HS-5 (cell line): ENCODE measurements at regions not wholly inside any gene's neighbourhood (a gene's known extent, or its start where the extent isn't known, plus 50 kb on each side); places are given as distances from the start of the nearest gene placed in this dataset.
A peak's percentile ranks its signal among the peaks of the same experiment; 100 is the strongest.
"Not testable (repeated sequence)": the region's sequence is repeated elsewhere in the genome, so short reads cannot be mapped to it uniquely, and the experiment has no call there.

Experiments
- DNase-seq: peaks from one replicate; pipeline ENCODE4 v3.0.0-alpha.2; 2012; ENCODE audit warnings: low read depth

DNA sequence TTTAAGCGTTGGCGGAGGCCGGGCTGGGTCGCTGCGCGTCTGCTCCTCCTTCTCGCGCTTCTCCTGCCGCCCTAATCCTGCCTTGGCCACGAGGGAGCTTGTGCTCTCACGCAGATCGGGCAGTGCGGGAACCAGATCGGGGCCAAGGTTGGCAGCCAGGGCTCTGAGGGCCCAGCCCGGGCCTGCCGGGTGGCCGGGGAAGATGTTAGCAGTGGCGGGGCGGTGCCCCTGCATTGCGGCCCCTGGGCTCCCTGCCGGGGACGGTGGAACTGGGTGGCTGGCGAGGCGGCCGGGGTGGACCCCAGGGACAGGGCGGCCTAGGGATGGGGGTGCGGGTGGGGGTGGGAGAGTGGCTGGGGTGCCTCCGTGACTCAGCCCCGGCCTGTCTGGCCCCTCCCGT lies 297.4 kb downstream of the CACNA1B start:
- not testable (repeated sequence) for DNase-seq

DNA sequence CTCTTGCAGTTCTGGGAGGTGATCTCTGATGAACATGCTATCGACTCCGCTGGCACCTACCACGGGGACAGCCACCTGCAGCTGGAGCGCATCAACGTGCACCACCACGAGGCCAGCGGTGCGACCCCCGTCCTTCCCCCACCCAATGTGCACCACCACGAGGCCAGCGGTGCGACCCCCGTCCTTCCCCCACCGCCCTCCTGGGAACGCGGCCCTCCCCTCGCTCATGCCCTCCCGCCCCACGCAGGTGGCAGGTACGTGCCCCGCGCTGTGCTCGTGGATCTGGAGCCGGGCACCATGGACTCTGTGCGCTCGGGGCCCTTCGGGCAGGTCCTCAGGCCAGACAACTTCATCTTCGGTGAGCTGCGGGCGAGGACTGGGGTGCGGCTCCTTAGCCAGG lies 297.8 kb downstream of the CACNA1B start:
- DNase-seq, result not testable (repeated sequence)

DNA sequence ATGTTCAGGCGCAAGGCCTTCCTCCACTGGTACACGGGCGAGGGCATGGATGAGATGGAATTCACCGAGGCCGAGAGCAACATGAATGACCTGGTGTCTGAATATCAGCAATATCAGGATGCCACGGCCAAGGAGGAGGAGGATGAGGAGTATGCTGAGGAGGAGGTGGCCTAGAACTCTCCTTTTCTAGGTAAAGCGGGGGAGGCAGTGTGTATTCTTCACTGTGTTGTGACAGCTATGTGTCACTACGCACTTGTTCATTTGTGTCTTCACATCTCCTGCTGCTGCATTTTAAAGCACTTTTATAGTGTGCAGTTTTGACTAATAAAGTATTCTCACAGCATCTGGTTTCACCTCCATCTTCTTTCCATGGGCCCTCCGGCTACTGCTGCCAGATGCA lies 299.5 kb downstream of the CACNA1B start:
- DNase-seq, result not testable (repeated sequence)

DNA sequence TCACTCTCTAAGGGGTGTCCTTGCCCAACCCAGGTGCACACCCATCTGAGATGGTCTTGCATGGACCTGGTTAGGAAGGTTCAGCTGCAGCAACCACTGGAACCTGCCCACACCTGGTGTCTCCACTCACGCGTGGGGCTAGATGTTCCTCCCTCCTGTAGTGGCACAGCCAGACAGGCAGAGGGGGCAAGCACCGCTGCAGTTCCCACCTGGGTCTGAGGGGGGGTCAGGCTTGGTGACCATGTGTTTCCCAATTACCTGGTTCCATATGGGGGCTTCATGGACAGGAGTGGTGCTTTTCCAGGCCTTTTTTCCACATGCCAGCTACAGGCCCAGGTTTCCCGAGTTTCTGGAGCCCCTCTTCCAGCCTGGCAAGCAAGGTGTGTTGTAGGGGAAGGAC lies 301.4 kb downstream of the CACNA1B start:
- DNase-seq, result not testable (repeated sequence)

DNA sequence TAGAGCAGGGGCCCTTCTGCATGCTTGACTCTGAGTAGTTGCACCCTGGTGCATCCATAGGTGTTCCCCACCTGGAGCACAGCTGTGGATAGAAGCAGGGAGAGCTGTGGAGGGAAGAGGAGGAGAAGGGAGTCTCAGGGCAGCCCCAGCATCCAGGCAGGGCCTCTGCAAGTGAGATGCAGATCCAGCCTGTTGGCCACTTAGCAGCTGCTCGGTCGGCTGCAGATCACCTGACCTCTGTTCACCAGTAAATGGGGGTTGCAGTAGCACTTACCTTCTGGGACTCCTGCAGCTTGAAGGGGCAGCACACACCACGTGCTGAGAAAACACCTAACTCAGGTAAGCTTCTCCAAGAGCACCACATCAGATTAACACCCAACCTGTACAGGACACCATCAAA lies 302.1 kb downstream of the CACNA1B start:
- DNase-seq, result not testable (repeated sequence)

DNA sequence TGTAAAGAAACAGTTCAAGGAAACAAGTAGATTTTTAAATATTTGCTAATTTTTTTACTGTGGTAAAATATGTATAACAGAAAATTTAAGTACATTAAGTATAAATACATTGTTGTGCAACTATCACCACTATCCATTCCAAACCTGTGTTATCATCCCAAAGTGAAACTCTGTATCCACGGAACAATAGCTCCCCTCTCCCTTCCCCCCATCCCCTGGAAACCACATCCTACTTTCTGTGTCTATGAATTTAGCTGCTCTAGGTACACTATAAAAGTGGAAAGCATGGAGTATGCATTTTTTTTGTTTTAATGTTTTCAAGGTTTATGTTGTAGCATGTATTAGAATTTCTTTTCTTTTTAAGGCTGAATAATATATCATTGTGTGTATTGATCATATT lies 304.4 kb downstream of the CACNA1B start:
- DNase-seq, result peak; percentile 29

DNA sequence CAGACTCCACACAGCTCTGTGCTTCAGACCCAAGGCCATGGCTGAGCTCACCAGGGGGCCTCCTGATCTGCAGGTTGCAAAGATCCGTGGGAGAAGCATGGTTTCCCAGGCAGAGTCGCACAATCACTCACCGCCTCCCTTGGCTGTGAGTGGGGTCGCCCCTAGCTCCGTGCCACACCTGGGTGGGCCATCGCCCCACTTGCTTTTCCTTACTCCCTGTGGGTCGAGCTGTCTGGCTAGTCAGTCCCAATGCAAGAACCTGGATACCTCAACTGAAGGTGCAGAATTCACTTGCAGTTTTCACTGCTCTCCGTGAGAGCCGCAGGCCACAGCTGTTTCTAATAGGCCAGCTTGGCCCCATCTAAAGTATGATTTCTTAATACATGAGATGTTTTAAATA lies 319.6 kb downstream of the CACNA1B start:
- not testable (repeated sequence) for DNase-seq

DNA sequence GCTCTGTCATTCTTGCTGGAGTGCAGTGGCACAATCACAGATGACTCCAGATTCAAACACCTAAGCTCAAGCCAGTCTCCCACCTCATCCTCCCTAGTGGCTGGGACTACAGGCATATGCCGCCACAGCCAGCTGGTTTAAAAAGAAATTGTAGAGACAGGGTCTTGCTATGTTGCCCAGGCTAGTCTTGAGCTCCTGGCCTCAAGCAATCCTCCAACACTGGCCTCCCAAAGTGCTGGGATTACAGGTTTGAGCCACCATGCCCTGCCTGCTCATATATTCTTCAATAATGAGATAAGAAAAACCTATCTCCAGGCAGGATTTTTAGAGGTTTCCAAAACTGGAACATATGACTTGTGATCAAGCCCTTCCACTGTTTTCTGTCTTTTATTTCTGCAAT lies 321.4 kb downstream of the CACNA1B start:
- not testable (repeated sequence) for DNase-seq

DNA sequence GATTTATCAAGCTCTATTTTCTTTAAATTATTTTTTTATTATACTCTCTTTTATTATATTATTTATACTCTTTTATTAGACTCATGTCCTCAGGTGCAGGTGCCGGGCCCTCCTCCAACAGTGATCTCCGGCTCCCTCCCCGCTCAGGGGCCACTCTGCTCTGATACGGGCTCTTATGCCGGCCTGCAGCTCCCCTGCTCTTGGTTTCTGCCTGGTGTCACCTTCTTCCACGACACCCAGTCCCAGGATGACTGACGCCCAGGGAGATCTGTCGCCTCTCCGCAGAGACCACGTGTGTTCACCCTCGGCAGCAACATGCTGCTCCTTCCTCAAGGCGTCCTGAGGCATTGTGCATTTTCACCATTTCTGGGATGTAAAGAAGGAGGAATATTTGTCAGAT lies 322.3 kb downstream of the CACNA1B start:
- DNase-seq, result not testable (repeated sequence)

DNA sequence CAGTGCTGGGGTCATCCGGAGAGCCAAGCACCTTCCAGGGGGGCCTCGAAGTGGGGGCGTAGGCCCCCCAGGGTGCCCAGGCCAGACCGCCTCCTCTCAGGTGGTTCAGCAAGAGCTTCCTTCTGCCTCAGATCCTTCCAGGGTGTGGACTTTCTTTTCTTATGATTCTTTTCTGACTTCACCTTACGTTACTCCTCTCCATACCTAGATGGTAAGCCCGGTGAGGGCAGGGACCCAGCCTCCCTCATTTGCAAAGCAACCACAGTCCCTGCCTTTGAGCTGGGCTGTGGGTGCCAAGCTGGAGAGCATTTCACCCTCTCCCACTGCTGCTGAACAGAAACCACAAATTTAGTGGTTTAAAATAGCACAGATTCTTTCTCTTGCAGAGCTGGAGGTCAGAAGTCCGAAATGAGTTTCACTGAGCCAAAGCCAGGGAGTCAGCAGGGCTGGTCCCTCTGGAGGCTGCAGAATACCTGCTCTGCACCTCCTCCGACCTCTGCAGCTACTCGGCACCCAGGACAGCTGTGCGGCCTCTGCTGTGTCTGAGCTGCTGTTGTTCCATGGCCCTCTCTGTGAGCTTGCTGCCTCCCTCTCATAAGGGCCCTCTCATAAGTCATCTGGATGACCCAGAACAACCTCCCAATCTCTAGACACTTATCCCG lies 323.0 kb downstream of the CACNA1B start:
- not testable (repeated sequence) for DNase-seq

DNA sequence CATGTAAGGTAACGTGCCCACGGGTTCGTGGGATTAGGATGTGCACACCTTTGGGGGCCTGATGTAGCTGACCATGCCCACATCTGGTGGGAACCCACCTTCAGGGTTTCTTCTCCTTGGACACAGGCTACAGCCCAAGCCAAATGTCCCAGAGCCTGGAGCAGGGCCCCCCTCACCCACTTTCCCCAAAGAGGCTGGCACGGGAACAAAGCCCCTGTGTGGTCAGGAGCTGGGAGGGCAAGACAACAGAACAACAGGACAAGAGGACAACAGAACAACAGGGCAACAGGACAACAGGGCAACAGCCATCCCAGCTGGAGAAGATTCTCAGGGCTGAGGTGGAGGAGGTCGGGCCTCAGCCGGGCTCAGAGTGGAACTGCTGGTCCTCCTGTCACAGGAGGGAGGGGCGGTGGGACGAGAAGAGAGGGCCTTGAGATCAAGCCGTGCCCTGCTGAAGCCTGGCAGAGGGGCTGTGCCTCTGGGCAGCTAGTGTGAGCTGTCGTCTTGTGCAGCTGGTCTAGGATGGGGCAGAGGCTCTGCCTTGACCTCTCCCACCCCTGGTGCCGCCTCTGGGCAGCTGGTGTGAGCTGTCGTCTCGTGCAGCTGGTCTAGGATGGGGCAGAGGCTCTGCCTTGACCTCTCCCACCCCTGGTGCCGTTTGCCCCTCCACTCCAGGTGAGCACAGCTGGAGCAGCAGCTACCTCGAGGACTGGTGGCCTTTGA lies 323.7 kb downstream of the CACNA1B start:
- DNase-seq, result not testable (repeated sequence)

DNA sequence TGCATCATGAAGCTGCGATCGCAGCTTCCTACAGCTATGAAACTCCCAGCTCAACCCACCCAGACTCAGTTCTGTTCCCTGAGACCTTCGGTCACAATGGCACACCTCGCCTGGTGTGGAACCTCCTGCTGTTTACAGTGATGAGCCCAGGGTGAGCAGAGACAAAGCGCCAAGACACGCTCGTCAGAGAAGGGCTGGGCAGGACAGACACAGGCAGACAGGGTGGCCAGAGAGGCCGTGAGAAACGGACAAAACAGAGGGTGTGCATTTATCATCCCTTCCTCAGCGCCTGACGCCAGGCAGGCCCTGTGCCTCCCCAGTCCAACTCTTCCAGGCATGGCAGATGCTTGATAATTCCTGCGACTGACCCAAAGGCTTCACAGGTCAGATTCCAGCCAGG lies 324.5 kb downstream of the CACNA1B start:
- DNase-seq, result not testable (repeated sequence)

DNA sequence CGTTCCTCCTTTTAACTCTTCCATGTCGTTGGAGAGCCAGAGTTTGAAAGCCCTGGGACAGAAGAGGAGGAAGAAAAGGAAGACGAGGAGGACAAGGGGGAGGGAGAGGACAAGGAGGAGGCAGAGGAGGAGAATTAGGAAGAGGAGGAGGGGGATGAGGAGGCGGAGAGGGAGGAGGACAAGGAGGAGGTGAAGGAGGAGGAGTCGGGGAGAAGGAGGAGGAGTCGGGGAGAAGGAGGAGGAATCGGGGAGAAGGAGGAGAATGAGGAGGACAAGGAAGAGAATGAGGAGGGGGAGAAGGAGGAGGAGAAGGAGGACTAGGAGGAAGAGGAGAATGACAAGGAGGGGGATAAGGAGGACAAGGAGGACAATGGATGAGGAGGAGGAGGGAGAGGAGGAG lies 325.7 kb downstream of the CACNA1B start:
- DNase-seq, result not testable (repeated sequence)

DNA sequence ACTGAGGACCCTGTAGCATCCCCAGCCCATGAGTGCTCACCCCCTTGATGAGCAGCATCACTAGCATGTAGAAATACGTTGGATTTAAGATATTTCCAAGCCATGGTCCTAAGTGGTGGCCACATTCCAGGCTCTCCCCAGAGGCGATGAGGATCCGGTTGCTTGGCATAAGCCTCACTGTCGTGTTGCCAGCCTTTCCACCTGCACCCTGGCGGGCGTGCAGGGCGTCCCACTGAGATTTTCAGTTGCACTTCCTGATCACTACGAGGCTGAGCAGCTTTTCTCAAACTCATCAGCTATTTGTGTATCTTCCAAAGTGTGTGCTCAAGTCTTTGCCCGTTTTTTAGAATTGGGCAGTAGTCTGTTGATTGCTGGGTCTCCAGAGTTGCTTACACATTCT lies 326.3 kb downstream of the CACNA1B start:
- DNase-seq, result not testable (repeated sequence)

DNA sequence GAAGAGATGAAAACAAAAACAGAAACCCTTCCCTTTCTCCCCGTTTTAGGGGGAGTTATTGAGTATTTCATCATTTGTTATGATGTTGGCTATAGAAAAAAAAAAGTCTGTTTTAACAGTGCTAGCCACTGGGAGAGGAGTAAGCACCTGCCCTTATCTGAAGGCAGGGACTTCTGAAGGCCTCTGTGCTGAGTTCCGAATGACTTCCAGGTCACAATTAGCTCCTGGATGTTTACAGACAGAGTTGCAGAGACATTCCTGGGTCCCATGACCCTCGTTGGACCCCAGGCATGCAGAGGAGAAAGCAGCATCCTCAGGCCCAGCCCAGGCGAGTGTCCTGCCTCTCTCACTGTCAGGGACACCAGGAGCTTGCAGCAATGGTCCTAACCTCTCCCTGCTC lies 328.5 kb downstream of the CACNA1B start:
- DNase-seq, result not testable (repeated sequence)

DNA sequence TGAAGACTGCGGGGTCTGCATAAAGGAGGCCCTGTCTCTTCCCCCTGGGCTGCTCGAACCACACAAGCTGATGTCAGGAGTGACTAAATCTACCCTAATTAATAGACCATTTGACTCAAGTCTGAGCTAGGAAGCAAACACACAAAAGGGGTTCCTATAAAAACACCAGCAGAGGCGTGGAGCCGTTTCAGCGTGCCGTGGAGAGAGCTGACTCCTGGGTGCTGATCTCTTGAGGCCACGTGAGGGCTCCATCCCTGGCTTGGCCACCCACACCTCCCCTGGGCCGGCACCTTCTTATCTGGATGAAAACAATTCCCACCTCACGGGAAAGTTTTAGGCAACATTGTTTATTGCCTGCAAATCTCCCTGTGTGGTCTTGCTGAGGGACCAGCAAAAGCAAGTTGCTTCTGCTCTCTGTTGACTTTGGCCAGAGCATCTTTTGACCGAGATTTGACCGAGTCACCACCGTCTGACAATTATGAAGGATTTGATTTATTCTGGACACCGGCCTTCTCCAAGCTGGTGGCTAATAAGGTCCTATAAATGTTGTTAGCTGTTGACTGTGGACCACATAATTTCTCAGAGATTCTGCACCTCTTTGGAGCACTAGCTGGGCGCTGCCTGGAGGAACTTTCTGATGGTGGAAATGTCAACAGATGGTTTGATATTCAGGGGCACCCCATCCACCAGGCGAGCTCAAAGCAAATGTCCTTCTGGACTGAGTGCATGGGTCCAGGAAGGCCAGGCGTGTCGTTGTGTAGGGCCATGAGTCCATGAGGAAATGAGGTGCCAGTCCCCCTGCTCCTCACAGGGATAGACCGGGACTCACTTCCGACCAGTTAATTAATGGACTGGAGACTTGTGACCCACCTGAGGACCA lies 330.0 kb downstream of the CACNA1B start:
- DNase-seq, result not testable (repeated sequence)

DNA sequence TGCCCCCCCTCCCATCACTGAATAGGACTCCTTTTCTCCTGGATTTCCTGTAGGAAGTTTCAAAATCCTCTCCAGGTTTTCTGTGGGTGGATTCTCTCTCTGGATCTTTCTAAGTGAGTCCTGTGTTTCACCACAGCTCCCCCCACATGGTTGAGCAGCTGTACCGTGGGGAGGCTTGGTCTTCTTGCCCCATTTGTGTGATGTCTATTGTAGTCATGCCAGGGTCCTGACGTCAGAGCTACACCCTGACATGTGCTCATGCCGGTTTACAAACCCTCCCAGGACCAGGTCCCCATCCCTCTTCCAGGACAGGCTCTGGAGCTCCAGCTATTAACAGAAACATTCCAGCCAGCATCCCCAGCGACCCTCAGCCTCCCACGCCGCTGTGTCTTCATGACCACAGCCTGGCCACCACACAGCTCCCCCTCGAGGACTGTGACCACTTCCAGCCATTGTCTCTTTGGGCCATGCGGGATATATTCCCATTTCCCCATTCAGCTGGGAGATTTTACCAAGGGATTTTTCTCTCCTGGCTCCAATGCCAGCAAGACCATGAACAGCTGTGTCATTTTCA lies 331.6 kb downstream of the CACNA1B start:
- DNase-seq, result not testable (repeated sequence)

DNA sequence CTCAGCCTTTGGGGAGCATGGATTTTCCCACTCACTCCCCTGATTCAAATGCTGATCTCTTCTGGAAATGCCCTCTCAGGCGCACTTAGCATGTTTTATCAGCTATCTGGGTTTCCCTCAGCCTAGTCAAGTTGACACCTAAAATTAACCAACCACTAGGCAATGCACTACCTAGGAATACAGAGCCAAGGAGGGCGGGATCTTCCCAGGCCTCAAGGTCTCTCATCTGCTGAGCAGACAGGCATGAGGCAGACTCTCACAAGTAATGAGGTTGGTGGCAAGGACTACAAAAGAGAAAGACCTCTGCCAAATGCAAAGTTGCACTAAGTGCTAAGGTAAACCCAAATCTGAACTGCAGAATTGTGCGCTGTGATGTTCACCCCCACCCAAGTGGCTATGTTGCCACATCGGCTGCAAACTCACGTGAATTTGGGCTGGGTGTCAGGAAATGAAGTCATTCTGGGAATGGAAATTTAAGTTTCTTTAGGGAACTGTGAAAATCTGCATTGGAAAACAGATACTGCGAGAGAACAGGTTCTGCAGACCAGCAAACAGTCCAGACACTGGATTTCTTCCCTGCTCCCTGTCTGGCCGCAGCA lies 332.9 kb downstream of the CACNA1B start:
- DNase-seq, result not testable (repeated sequence)

DNA sequence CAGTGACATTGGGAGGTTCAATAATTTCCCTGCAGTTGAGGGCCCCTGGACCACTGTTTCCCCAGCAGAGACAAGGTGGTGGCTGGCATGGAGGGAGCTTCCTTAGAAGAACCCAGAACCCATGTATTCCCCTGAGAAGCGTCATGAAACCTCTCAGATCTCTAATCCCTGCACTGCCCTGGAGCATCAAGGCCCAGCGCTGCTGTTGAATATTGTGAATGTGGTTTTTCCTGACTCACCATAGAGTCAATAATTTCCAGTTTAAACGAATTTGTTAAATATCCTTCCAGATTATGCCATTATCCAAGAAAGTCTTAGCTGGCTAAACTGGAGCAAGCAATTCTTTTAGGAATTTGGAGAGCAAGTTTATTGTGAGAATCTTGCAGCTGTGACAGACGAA lies 333.5 kb downstream of the CACNA1B start:
- DNase-seq, result not testable (repeated sequence)

DNA sequence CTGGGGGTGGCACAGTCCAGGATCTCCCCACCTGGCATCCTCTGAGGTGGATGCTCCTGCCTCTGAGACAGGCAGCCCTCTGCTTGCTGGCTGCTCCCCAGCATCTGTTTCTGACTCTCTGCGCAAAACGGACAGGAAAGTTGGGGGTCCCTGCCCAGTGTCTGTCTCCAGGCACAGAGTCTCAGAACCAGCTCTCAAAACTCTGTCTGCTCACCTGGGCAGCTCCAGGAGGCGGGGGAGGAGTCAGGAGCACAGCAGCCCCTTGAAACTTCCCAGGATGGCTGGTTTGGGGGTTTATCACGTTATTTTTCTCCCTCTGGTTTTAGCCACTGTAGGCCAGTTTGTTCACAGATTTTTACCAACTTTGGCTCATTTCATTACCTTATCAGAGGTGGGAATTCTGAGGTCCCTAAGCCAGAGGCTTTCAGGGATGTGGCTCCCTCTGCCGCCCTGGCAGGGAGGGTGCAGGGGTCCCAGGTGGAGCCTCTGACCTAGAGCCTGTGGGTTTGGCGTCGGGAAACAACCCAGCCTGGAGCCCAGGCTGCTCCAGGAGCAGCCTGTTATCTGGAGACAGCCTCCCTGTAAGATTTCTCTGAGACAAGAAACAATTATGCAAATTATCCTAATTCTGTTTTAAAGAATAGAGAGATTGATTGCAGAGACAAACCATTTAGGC lies 334.1 kb downstream of the CACNA1B start:
- not testable (repeated sequence) for DNase-seq

DNA sequence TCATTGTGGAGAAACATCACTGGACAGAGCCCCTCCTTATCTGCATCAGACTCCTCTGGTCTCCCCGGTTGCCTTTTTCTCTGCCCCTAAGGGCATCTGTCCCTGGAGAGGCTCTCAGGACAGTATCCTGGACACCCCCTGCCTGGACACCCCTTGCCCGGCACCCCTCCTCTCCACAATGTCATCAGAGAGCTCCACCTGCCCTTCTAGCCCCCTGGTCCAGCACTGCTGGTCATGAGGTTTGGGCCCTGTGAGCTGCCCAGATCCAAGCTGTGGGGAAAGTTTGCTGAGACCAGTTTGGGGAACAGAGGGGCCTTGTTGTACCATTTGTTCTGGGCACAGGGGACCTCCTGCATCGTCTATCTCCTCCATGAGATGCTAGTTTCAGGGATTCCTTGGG lies 335.2 kb downstream of the CACNA1B start:
- DNase-seq, result not testable (repeated sequence)
